ENCODE measurements at regions not wholly inside any gene's neighbourhood (a gene's known extent, or its start where the extent isn't known, plus 50 kb on each side); places are given as distances from the start of the nearest gene placed in this dataset.

- Histone ChIP-seq H3K4me1 (no peaks in the 10 kb centered on the region), H3K9me3 (no peaks in the 10 kb centered on the region), H3K36me3 (no peaks in the 10 kb centered on the region), H3K27ac (no peak overlapping the region), H3K27me3 (no peaks in the 10 kb centered on the region), H3K4me3 (no peak overlapping the region)
- DNase-seq (no peak), ATAC-seq (no peak)
- intact Hi-C loops (cut with DNase I), result loop anchor here in 4 of 10 donors (10.0 kb wide), 3 partner anchors 219 to 709 kb away; no protein-coding TSS in a partner anchor
- 62 to 78% (median 67%) methylated on average over 5 of the region's 5 CpGs for WGBS, 4 donors
- no peak for TF ChIP-seq CTCF (IDR thresholded peaks at IDR 0.05)
- no peak for TF ChIP-seq POLR2A (IDR thresholded peaks at IDR 0.05)
These were observed 336.1 kb downstream of the GBE1 start for GRCh38 chr3:81425198-81425868.

GRCh38 chr3:81419228-81419627 lies 342.2 kb downstream of the GBE1 start:
- Histone ChIP-seq H3K9me3 (no peaks in the 10 kb centered on the region), H3K27ac (no peak overlapping the region), H3K4me1 (no peaks in the 10 kb centered on the region), H3K27me3 (no peaks in the 10 kb centered on the region), H3K4me3 (no peak overlapping the region), H3K36me3 (no peaks in the 10 kb centered on the region)
- TF ChIP-seq CTCF (IDR thresholded peaks at IDR 0.05) (peak; percentile 24 to 63 (median 52)), POLR2A (IDR thresholded peaks at IDR 0.05) (no peak)
- ATAC-seq (no peak), DNase-seq (no peak)
- intact Hi-C loops (cut with DNase I), result loop anchor here in 3 of 10 donors (5.0 to 10.0 kb wide), 2 partner anchors 223 to 716 kb away; no protein-coding TSS in a partner anchor

- WGBS, 4 donors, result 91 to 99% (median 94%) methylated on average over 2 of the region's 2 CpGs
- Histone ChIP-seq H3K27me3 (no peaks in the 10 kb centered on the region), H3K36me3 (no peaks in the 10 kb centered on the region), H3K4me3 (no peak overlapping the region), H3K27ac (no peak overlapping the region), H3K9me3 (no peaks in the 10 kb centered on the region), H3K4me1 (no peaks in the 10 kb centered on the region)
- DNase-seq (no peak), ATAC-seq (no peak)
- intact Hi-C loops (cut with DNase I), result loop anchor here in 3 of 10 donors (5.0 to 10.0 kb wide), 2 partner anchors 225 to 718 kb away; no protein-coding TSS in a partner anchor
- no peak for TF ChIP-seq CTCF (IDR thresholded peaks at IDR 0.05)
- no peak for TF ChIP-seq POLR2A (IDR thresholded peaks at IDR 0.05)
These were observed 344.6 kb downstream of the GBE1 start for GRCh38 chr3:81416812-81417211.

GRCh38 chr3:81406318-81406717 lies 355.1 kb downstream of the GBE1 start:
- TF ChIP-seq CTCF (IDR thresholded peaks at IDR 0.05), result no peak
- no peak for TF ChIP-seq POLR2A (IDR thresholded peaks at IDR 0.05)
- no peak overlapping the region for H3K4me3 ChIP-seq
- no peaks in the 10 kb centered on the region for H3K27me3 ChIP-seq
- WGBS, 4 donors, result 39 to 52% (median 43%) methylated on average over 1 of the region's 1 CpG
- H3K9me3 ChIP-seq, result no peaks in the 10 kb centered on the region
- DNase-seq, result no peak
- intact Hi-C loops (cut with DNase I), result no loop called here
- no peaks in the 10 kb centered on the region for H3K4me1 ChIP-seq
- no peak for ATAC-seq
- no peaks in the 10 kb centered on the region for H3K36me3 ChIP-seq
- no peak overlapping the region for H3K27ac ChIP-seq

All from heart left ventricle (tissue), 16 donors.